ENCODE measurements at regions not wholly inside any gene's neighbourhood (a gene's known extent, or its start where the extent isn't known, plus 50 kb on each side); places are given as distances from the start of the nearest gene placed in this dataset.
"Not testable (repeated sequence)": the region's sequence is repeated elsewhere in the genome, so short reads cannot be mapped to it uniquely, and the experiment has no call there.

DNA sequence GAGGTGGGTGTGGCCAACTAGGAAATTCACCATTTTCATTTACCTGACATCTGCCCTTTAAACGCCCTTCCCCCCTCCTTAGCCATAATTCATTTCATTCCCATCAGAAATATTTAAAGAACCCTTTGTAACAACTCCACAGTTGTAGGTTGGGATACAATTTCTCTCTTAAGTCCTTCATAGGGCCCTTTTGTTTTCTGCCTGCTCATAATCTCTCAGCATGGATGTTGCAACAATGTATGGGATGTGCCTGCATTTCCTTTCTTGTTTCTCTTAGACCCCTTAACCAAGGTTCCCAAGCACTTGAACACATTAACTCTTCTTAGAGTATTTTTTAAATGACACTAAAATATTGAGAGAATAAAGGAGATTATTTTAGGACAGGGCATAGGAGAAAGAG is 51.7 kb upstream of the MYO10 start:
- DNase-seq = no peak

GRCh38 chr5:16990817-16991520 is 54.9 kb upstream of the MYO10 start:
- not testable (repeated sequence) for DNase-seq

DNA sequence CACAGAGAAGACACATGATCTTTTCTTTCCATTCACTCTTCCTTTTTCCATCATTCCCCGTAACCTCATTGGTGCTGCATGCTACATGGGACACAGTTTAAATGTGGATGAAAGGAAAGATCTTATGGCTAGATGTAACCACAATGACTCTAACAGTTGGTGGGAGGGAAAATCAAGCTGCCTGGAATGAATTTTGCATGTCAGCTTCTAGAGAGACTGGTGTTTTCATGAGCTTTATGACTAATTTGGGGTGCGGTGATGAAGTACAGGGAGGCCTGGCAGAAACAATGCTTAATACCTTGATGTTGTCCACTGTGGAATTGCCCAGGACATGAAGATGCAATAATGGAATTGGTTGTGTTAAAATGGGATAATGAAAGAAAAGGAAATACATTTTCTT is 55.9 kb upstream of the MYO10 start:
- DNase-seq = peak; percentile 42

DNA sequence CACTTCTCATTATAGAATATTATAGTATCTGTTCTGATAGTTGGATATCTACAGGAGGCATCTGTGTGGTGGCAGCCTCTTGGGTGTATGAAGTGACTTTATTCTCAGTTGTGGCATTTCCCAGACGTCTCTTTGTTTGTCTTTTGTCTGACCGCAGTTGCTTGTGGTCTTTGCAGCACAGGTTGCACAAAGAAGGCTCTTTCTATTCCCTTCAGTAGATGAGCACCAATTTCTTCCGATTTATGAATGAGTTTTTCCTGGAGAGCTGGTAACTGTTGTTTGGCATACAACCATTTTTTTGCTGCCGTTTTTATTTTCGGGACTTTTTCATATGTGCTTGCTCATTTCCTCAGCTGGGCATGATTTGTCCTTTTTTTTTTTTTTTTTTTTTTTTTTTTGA is 56.4 kb upstream of the MYO10 start:
- no peak for DNase-seq

DNA sequence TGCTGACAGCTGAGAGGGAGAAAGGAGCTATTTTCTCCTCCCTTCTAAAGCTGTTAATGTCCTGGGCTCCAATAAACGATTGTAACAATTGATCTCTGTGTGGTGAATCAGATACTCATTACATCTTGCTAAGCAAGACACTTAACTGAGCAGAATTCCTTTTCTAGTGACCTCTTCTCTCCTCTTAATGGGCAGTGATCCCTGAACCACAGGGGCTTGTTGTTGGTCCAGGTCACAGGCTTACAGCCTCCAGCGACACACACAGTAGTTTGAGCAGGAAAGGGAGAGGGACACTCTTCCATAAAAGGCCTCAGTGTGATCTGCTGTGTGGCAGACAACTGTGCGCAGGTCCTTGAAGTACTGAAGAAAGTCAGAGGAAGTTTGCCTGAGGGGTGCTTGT is 58.5 kb upstream of the MYO10 start:
- no peak for DNase-seq

- no peak for DNase-seq
These were observed 59.3 kb upstream of the MYO10 start for GRCh38 chr5:16995372-16995771.

DNA sequence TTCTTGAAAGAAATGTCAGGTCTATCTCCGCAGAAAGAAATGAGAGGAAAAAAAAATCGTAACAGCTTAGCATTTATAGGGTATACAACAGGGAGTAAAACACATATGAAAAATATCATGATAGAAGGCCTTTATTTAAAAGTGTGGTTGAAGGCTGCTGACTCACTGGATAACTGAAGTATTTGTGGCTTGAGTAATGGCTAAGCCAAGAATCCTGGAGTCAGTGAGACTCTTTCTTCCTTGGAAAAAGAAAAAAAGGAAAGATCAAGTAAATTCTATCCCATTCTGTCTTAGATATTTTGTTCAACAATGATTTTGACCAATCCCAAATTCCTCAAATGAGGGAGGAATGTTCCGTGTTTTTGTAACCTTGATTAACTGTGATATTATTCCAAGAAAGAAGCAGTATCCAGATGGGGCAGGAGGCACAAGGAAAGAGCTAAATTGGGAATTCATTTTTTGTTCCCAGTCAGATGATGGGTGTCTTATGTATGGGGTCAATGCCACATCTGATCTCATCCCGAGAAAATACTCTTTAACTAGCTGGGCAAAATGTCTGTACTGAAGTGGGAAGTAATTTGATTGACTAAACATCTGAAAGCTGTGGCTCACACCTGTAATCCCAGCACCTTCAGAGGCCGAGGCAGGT is 64.3 kb upstream of the MYO10 start:
- DNase-seq = peak; percentile 93

DNA sequence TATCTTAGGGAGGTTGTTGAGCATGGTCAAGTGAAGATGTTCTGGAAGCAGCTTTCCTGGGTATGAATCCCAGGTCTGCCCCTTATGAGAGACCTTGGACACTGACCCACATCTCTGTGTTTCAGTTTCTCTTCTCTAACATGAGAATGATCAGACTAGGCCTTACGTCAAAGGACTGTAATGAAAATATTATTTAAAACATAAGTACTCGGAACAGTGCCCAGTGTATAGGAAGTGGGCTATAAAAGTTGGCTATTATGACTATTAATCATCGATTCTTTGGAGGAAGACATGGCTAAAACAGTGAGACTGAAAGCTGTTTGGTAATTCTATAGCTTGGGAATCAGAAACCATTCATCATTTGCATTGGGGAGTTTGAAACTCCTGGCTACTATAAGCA is 65.3 kb upstream of the MYO10 start:
- DNase-seq = no peak

GRCh38 chr5:17004441-17005106 is 68.5 kb upstream of the MYO10 start:
- no peak for DNase-seq

DNA sequence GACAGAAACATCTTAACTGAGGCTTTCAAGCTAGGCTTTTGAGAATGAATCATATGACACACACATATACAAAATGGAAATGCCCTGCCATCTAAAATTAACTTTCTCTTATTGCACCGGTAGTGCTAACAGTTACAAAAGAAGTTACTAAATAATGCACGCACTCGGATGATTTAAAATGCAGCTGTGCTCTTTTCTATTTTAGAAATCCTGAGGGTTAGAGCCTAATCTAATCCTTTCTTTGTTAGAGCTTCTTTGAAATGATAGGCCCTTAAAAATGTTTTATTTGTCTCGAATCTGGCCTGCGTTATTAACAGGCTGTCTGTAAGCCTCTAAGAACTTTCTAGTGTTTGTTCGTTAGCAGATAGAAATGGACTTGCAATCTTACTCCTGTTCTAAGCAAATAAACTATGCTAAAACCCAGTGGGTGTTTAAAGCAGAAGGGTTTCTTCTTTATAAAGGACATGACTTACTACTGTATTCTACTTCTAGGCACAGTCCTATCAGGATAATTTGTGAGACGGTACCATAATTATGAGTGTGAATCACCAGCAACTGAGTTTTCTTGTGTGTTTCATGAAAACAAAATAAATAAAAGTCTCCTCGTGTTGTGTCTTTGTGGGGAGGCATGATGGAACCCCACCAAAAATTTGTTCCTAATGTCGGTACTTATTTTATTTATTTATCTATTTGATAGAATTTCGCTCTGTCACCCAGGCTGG is 69.2 kb upstream of the MYO10 start:
- no peak for DNase-seq

GRCh38 chr5:17012289-17012688 is 76.2 kb upstream of the MYO10 start:
- DNase-seq = peak; percentile 58

- no peak for DNase-seq
These were observed 78.6 kb upstream of the MYO10 start for GRCh38 chr5:17014686-17015085.

DNA sequence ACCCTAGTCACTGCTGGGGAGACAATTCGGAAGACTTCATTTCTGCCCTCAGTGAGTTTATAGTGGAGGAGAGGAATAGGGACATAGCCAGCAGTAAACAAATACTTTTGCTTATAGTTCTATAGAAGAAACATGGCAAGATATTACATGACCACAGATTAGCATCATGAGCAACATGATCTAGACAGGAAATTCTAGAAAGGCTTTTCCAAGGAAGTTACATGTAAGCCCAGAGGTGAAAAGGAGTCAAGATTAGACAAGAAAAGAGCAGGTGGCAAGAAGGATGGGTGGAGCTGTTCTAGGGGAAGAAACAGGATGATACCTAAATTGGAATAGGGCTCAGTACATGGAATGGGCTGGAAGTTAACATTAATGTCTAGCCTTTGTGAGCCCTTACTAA is 82.8 kb upstream of the MYO10 start:
- DNase-seq = no peak

DNA sequence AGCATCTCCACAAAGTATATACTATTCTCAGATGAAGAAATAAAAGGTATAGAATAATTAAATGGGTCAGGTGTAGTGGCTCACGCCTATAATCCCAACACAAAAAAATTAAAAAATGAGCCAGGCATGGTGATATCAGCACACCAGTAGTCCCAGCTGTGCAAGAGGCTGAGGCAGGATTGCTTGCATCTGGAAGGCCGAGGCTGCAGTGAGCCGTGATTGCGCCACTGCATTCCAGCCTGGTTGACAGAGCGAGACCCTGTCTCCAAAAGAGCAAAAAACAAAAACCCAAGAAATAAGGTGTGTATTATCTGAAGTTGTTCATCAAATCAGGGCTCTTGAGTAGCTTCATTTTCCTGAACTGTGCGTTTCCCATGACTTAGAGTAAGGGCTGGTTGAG is 83.2 kb upstream of the MYO10 start:
- no peak for DNase-seq

GRCh38 chr5:17020678-17021601 is 84.9 kb upstream of the MYO10 start:
- no peak for DNase-seq

- no peak for DNase-seq
These were observed 85.5 kb upstream of the MYO10 start for GRCh38 chr5:17021602-17021932.

DNA sequence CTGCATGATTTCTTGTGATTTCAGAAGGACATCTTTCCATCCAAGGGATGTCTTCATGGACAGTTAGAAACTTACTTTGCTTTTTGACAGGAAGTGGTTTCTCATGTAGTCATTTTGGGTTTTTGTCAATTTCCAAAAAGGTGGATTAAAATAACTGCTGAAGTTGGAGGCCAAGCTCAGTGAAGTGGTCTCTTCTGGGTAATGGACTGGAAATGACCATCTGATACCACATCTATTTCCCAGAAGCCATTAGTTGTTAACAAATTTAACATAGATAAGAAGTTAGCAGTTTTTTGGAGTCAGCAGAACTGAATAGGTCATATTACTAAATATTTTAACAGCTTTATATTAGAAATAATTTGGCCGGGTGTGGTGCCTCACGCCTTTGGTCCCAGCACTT is 86.2 kb upstream of the MYO10 start:
- no peak for DNase-seq

- peak; percentile 53 for DNase-seq
These were observed 88.6 kb upstream of the MYO10 start for GRCh38 chr5:17024686-17025180.

DNA sequence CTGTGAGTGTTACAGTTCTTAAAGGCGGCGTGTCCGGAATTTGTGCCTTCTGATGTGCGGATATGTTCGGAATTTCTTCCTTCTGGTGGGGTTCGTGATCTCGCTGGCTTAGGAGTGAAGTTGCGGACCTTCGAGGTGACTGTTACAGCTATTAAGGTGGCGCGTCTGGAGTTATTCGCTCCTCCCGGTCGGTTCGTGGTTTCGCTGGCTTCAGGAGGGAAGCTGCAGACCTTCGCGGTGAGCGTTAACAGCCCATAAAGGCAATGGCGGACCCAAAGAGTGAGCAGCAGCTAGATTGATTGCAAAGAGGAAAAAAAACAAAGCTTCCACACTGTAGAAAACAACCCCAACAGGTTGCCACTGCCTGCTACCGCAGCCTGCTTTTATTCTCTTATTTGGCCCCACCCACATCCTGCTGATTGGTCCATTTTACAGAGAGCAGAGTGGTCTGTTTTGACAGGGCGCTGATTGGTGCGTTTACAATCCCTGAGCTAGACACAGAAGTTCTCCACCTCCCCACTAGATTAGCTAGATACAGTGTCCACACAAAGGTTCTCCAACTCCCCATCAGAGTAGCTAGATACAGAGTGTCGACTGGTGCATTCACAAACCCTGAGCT is 95.7 kb upstream of the MYO10 start:
- not testable (repeated sequence) for DNase-seq

DNA sequence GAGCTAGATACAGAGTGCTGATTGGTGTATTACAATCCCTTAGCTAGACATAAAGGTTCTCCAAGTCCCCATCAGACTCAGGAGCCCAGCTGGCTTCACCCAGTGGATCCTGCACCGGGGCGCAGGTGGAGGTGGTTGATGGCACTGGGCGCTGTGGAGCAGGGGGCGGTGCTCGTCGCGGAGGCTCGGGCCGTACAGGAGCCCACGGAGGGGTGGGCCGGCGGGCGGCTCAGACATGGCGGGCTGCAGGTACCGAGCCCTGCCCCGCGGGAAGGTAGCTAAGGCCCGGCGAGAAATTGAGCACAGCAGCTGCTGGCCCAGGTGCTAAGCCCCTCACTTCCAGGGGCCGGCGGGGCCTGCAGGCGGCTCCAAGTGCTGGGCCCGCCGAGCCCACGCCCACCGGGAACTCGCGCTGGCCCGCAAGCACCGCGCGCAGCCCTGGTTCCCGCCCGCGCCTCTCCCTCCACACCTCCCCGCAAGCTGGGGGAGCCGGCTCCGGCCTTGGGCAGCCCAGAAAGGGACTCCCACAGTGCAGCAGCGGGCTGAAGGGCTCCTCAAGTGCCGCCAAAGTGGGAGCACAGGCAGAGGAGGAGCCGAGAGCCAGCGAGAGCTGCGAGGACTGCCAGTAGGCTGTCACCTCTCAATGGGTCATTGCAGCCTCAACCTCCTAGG is 96.4 kb upstream of the MYO10 start:
- not testable (repeated sequence) for DNase-seq

GRCh38 chr5:17034992-17035391 is 98.9 kb upstream of the MYO10 start:
- DNase-seq = not testable (repeated sequence)
